Liver (tissue), 3 donors: ENCODE measurements at regions not wholly inside any gene's neighbourhood (a gene's known extent, or its start where the extent isn't known, plus 50 kb on each side); places are given as distances from the start of the nearest gene placed in this dataset.

ENCODE experiments used
- GABPA ChIP-seq, 2 donors: IDR thresholded peaks in 1 of 2; conservative IDR thresholded peaks in 1 of 2; 2 replicates each; pipeline ENCODE4 v1.6.1; 2016; ENCODE audit warnings: antibody characterized with exemption in 2 of 2, mild to moderate bottlenecking in 1 of 2, moderate library complexity in 1 of 2
- HNF4G ChIP-seq: IDR thresholded peaks from 2 replicates; pipeline ENCODE4 v1.6.1; 2016; ENCODE audit warnings: antibody characterized with exemption
- JUND ChIP-seq, 2 donors: IDR thresholded peaks; 2 replicates each; pipeline ENCODE4 v1.6.1; 2016; ENCODE audit warnings: antibody characterized with exemption in 2 of 2
- RAD21 ChIP-seq, 2 donors: IDR thresholded peaks; 2 replicates each; pipeline ENCODE4 v1.6.1; 2016; ENCODE audit warnings: antibody characterized with exemption in 2 of 2, mild to moderate bottlenecking in 2 of 2
- RXRA ChIP-seq, 2 donors: IDR thresholded peaks; 2 replicates each; pipeline ENCODE4 v1.6.1; 2017 to 2018; ENCODE audit warnings: antibody characterized with exemption in 2 of 2, mild to moderate bottlenecking in 1 of 2
- TAF1 ChIP-seq: conservative IDR thresholded peaks from 2 replicates; pipeline ENCODE4 v1.6.1; 2016; ENCODE audit warnings: antibody characterized with exemption, mild to moderate bottlenecking
- YY1 ChIP-seq: IDR thresholded peaks from 2 replicates; pipeline ENCODE4 v1.6.1; 2016; ENCODE audit warnings: antibody characterized with exemption, mild to moderate bottlenecking
- TF ChIP-seq, protein P1 (sequence below): IDR thresholded peaks from 2 replicates; pipeline ENCODE4 v1.6.1; 2016; ENCODE audit warnings: antibody characterized with exemption, mild to moderate bottlenecking
- TF ChIP-seq, protein P2 (sequence below): fragments of 150-350 bp; IDR thresholded peaks from 2 replicates; pipeline ENCODE4 v1.5.1; 2017; ENCODE audit warnings: improper control_type of control experiment, low read depth, low read length; ENCODE audit not compliant: missing input control
- TF ChIP-seq, protein P3 (sequence below): IDR thresholded peaks from 2 replicates; pipeline ENCODE4 v1.6.1; 2016; ENCODE audit warnings: antibody characterized with exemption
- TF ChIP-seq, protein P4 (sequence below): IDR thresholded peaks from 2 replicates; pipeline ENCODE4 v1.6.1; 2016; ENCODE audit warnings: antibody characterized with exemption
- donor health status: healthy.
- donor health status: healthy.

DNA sequence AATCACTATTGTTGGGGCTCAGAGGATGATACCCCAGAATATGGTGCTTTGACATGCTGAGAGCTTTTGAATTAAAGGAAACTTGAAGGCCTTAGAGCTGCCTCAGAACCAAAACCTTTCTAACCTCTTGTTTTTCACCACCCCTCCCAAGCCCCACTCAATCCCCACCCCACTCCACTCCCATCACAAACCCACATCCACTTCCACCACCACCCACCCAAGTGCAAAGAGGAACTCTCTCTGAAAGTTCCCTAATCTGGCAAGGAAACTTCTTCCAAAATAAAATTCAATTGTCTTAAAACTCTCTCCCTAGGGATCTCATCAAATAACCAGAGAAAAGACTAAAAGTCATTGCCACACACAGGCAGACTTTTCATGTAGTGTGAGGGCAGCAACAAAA, 301.2 kb upstream of the ARHGEF26 start:
- TF ChIP-seq, protein P1, sequence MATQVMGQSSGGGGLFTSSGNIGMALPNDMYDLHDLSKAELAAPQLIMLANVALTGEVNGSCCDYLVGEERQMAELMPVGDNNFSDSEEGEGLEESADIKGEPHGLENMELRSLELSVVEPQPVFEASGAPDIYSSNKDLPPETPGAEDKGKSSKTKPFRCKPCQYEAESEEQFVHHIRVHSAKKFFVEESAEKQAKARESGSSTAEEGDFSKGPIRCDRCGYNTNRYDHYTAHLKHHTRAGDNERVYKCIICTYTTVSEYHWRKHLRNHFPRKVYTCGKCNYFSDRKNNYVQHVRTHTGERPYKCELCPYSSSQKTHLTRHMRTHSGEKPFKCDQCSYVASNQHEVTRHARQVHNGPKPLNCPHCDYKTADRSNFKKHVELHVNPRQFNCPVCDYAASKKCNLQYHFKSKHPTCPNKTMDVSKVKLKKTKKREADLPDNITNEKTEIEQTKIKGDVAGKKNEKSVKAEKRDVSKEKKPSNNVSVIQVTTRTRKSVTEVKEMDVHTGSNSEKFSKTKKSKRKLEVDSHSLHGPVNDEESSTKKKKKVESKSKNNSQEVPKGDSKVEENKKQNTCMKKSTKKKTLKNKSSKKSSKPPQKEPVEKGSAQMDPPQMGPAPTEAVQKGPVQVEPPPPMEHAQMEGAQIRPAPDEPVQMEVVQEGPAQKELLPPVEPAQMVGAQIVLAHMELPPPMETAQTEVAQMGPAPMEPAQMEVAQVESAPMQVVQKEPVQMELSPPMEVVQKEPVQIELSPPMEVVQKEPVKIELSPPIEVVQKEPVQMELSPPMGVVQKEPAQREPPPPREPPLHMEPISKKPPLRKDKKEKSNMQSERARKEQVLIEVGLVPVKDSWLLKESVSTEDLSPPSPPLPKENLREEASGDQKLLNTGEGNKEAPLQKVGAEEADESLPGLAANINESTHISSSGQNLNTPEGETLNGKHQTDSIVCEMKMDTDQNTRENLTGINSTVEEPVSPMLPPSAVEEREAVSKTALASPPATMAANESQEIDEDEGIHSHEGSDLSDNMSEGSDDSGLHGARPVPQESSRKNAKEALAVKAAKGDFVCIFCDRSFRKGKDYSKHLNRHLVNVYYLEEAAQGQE, result no peak
- TF ChIP-seq, protein P2, sequence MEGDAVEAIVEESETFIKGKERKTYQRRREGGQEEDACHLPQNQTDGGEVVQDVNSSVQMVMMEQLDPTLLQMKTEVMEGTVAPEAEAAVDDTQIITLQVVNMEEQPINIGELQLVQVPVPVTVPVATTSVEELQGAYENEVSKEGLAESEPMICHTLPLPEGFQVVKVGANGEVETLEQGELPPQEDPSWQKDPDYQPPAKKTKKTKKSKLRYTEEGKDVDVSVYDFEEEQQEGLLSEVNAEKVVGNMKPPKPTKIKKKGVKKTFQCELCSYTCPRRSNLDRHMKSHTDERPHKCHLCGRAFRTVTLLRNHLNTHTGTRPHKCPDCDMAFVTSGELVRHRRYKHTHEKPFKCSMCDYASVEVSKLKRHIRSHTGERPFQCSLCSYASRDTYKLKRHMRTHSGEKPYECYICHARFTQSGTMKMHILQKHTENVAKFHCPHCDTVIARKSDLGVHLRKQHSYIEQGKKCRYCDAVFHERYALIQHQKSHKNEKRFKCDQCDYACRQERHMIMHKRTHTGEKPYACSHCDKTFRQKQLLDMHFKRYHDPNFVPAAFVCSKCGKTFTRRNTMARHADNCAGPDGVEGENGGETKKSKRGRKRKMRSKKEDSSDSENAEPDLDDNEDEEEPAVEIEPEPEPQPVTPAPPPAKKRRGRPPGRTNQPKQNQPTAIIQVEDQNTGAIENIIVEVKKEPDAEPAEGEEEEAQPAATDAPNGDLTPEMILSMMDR, result no peak
- TF ChIP-seq YY1 (no peak), JUND (IDR thresholded peaks at IDR 0.05) (no peak), GABPA (IDR thresholded peaks at IDR 0.05 in 1 of 2, conservative IDR thresholded peaks at IDR 0.05 in 1 of 2) (no peak), TAF1 (no peak), RXRA (IDR thresholded peaks at IDR 0.05) (no peak), RAD21 (IDR thresholded peaks at IDR 0.05) (no peak), HNF4G (no peak)
- TF ChIP-seq, protein P3, sequence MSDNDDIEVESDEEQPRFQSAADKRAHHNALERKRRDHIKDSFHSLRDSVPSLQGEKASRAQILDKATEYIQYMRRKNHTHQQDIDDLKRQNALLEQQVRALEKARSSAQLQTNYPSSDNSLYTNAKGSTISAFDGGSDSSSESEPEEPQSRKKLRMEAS, result no peak
- TF ChIP-seq, protein P4, sequence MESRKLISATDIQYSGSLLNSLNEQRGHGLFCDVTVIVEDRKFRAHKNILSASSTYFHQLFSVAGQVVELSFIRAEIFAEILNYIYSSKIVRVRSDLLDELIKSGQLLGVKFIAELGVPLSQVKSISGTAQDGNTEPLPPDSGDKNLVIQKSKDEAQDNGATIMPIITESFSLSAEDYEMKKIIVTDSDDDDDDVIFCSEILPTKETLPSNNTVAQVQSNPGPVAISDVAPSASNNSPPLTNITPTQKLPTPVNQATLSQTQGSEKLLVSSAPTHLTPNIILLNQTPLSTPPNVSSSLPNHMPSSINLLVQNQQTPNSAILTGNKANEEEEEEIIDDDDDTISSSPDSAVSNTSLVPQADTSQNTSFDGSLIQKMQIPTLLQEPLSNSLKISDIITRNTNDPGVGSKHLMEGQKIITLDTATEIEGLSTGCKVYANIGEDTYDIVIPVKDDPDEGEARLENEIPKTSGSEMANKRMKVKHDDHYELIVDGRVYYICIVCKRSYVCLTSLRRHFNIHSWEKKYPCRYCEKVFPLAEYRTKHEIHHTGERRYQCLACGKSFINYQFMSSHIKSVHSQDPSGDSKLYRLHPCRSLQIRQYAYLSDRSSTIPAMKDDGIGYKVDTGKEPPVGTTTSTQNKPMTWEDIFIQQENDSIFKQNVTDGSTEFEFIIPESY, result no peak
